ENCODE measurements at regions not wholly inside any gene's neighbourhood (a gene's known extent, or its start where the extent isn't known, plus 50 kb on each side); places are given as distances from the start of the nearest gene placed in this dataset.

DNA sequence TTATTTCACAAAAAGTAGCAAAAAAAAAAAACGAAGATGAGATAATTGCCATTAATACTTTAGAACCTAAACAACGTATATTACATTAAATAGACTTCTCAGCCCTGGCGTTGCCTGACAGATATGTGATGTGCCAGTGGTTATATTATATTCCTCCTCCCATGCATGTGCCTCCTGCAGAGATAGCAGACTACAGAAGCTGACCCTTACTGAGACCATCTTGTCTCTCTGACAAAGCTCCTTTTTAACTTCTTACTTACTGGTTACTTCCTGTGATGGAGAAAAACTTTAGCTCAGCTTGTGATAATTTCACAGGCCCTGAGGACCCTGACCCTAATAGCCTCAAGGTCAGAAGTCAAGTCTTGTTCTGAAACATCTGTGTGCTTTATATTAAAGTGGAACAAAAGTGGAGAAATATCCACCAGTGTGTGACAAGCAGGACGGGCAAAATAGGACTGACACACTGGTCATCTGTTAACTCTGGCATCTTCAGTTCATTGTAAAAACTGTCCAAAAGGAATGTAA lies 80.6 kb upstream of the POU5F2 start:
- Mint-ChIP-seq H3K4me3 (no peak overlapping the region), H3K36me3 (ENCODE audit: low read depth) (no peaks in the 10 kb centered on the region)

GRCh38 chr5:93819668-93820067 lies 78.3 kb upstream of the POU5F2 start:
- no peak overlapping the region for H3K4me3 Mint-ChIP-seq
- H3K27ac Mint-ChIP-seq: no peak overlapping the region
- intact Hi-C loops (cut with micrococcal nuclease): no loop called here
- H3K4me1 Mint-ChIP-seq (ENCODE audit: low read depth): no peaks in the 10 kb centered on the region
- no peaks in the 10 kb centered on the region for H3K27me3 Mint-ChIP-seq (ENCODE audit: insufficient read depth)
- H3K36me3 Mint-ChIP-seq (ENCODE audit: low read depth): peaks cover 2% of the 10 kb centered on the region
- DNase-seq (ENCODE audit: low spot score): no peak
- no peaks in the 10 kb centered on the region for H3K9me3 Mint-ChIP-seq

More for the DNA sequence above, 80.6 kb upstream of the POU5F2 start:
- Mint-ChIP-seq H3K27ac (no peak overlapping the region), H3K27me3 (ENCODE audit: insufficient read depth) (no peaks in the 10 kb centered on the region), H3K4me1 (ENCODE audit: low read depth) (no peaks in the 10 kb centered on the region), H3K9me3 (peaks cover 2% of the 10 kb centered on the region)
- intact Hi-C loops (cut with micrococcal nuclease): no loop called here
- DNase-seq (ENCODE audit: low spot score): no peak

- intact Hi-C loops (cut with micrococcal nuclease): no loop called here
- no peak overlapping the region for H3K27ac Mint-ChIP-seq
- H3K9me3 Mint-ChIP-seq: no peaks in the 10 kb centered on the region
- H3K36me3 Mint-ChIP-seq (ENCODE audit: low read depth): peaks cover 1% of the 10 kb centered on the region
- DNase-seq (ENCODE audit: low spot score): no peak
- no peaks in the 10 kb centered on the region for H3K4me1 Mint-ChIP-seq (ENCODE audit: low read depth)
- H3K4me3 Mint-ChIP-seq: no peak overlapping the region
- H3K27me3 Mint-ChIP-seq (ENCODE audit: insufficient read depth): peaks cover 2% of the 10 kb centered on the region
Measured at GRCh38 chr5:93810780-93811179, 69.4 kb upstream of the POU5F2 start.

- H3K27ac Mint-ChIP-seq: no peak overlapping the region
- no peaks in the 10 kb centered on the region for H3K9me3 Mint-ChIP-seq
- H3K4me1 Mint-ChIP-seq (ENCODE audit: low read depth): no peaks in the 10 kb centered on the region
- intact Hi-C loops (cut with micrococcal nuclease): no loop called here
- H3K27me3 Mint-ChIP-seq (ENCODE audit: insufficient read depth): peaks cover 2% of the 10 kb centered on the region
- H3K4me3 Mint-ChIP-seq: no peak overlapping the region
- H3K36me3 Mint-ChIP-seq (ENCODE audit: low read depth): no peaks in the 10 kb centered on the region
- DNase-seq (ENCODE audit: low spot score): no peak
Measured at GRCh38 chr5:93809430-93809829, 68.0 kb upstream of the POU5F2 start.

- Mint-ChIP-seq H3K4me1 (ENCODE audit: low read depth) (no peaks in the 10 kb centered on the region), H3K4me3 (no peak overlapping the region), H3K27me3 (ENCODE audit: insufficient read depth) (peaks cover 2% of the 10 kb centered on the region), H3K9me3 (no peaks in the 10 kb centered on the region), H3K36me3 (ENCODE audit: low read depth) (no peaks in the 10 kb centered on the region), H3K27ac (no peak overlapping the region)
- intact Hi-C loops (cut with micrococcal nuclease): no loop called here
- DNase-seq (ENCODE audit: low spot score): no peak
Measured at GRCh38 chr5:93807846-93808245, 66.4 kb upstream of the POU5F2 start.

DNA sequence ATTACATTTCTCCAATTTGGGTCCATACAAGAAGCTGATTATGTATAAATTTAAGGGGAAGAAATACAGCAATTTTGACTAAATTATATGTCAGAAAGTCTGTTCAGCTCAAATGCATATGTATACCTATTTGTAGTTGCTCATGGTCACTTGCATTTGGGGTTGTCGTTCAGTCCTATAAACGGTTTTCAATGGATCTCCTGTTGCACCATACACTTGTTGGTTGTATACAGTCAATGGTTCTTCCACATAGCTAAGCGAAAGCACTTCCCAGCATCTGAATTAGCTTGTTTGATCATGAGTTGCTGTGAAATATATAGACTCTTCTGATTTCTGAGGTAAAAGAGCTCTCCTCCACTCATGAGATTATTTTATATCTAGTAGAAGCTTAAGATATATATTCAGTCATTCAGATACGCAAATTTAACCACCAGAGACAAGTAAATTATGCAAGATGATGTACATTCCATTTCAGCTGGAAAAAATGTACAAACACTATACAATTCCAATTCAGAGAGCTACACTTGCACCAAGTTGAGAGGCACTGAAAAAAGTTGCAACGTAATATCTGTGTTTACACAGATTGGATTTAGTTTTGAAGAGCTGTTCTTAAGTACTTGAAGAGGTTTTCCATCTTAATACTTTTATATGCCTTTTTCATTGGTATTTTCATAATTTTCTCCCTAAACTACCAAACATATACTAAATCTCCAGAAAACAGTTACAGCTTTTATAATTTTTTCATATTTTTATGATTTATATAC lies 64.4 kb upstream of the POU5F2 start:
- Mint-ChIP-seq H3K36me3 (ENCODE audit: low read depth) (no peaks in the 10 kb centered on the region), H3K27ac (no peak overlapping the region), H3K27me3 (ENCODE audit: insufficient read depth) (peaks cover 2% of the 10 kb centered on the region), H3K9me3 (no peaks in the 10 kb centered on the region), H3K4me1 (ENCODE audit: low read depth) (peaks cover 4% of the 10 kb centered on the region), H3K4me3 (no peak overlapping the region)
- no peak for DNase-seq (ENCODE audit: low spot score)
- intact Hi-C loops (cut with micrococcal nuclease): no loop called here

GRCh38 chr5:93800988-93801811 lies 59.8 kb upstream of the POU5F2 start:
- H3K27me3 Mint-ChIP-seq (ENCODE audit: insufficient read depth): peaks cover 2% of the 10 kb centered on the region
- no peaks in the 10 kb centered on the region for H3K36me3 Mint-ChIP-seq (ENCODE audit: low read depth)
- no peak for DNase-seq (ENCODE audit: low spot score)
- no peak overlapping the region for H3K4me3 Mint-ChIP-seq
- H3K9me3 Mint-ChIP-seq: no peaks in the 10 kb centered on the region
- H3K27ac Mint-ChIP-seq: no peak overlapping the region
- peaks cover 4% of the 10 kb centered on the region for H3K4me1 Mint-ChIP-seq (ENCODE audit: low read depth)
- intact Hi-C loops (cut with micrococcal nuclease): loop anchor here (1.0 to 5.0 kb wide), 5 partner anchors 114 to 1051 kb away; partner anchors contain the start of gene NR2F1-AS1

GRCh38 chr5:93794954-93795353 lies 53.6 kb upstream of the POU5F2 start:
- intact Hi-C loops (cut with micrococcal nuclease): no loop called here
- no peaks in the 10 kb centered on the region for H3K9me3 Mint-ChIP-seq
- H3K4me1 Mint-ChIP-seq (ENCODE audit: low read depth): no peaks in the 10 kb centered on the region

GRCh38 chr5:93793159-93793781 lies 51.9 kb upstream of the POU5F2 start:
- Mint-ChIP-seq H3K9me3 (no peaks in the 10 kb centered on the region), H3K27me3 (ENCODE audit: insufficient read depth) (no peaks in the 10 kb centered on the region), H3K4me3 (no peak overlapping the region), H3K36me3 (ENCODE audit: low read depth) (no peaks in the 10 kb centered on the region), H3K27ac (no peak overlapping the region), H3K4me1 (ENCODE audit: low read depth) (no peaks in the 10 kb centered on the region)
- DNase-seq (ENCODE audit: low spot score): no peak
- intact Hi-C loops (cut with micrococcal nuclease): no loop called here

More at GRCh38 chr5:93794954-93795353, 53.6 kb upstream of the POU5F2 start:
- no peaks in the 10 kb centered on the region for H3K36me3 Mint-ChIP-seq (ENCODE audit: low read depth)
- H3K4me3 Mint-ChIP-seq: no peak overlapping the region
- no peak overlapping the region for H3K27ac Mint-ChIP-seq
- DNase-seq (ENCODE audit: low spot score): no peak
- H3K27me3 Mint-ChIP-seq (ENCODE audit: insufficient read depth): peaks cover 2% of the 10 kb centered on the region

DNA sequence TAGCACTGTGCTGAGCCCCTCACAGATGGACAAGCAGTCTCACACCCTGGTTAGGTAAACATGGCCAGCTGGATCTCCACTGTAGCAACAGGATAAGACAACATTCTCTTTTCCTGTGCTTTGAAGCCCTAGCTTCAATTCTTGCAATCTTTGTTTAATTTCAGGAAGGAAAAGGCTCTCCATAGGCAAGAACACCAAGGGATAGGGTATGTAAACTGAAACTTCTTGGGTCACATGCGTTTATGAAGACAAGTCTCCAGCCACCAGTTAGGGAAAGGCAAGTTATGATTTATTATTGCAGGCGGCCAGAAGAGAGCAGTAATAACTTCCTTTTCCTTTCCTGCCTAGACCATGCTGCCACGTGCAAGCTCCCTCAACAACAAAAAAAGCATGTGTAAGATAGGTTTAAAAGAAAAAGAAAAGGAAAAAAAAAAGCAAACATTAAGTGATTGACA lies 50.1 kb upstream of the POU5F2 start:
- intact Hi-C loops (cut with micrococcal nuclease): no loop called here
- Mint-ChIP-seq H3K4me1 (ENCODE audit: low read depth) (no peaks in the 10 kb centered on the region), H3K9me3 (no peaks in the 10 kb centered on the region), H3K4me3 (no peak overlapping the region), H3K36me3 (ENCODE audit: low read depth) (no peaks in the 10 kb centered on the region), H3K27me3 (ENCODE audit: insufficient read depth) (no peaks in the 10 kb centered on the region), H3K27ac (no peak overlapping the region)
- DNase-seq (ENCODE audit: low spot score): no peak
